C4-2B (cell line): ENCODE measurements at regions not wholly inside any gene's neighbourhood (a gene's known extent, or its start where the extent isn't known, plus 50 kb on each side); places are given as distances from the start of the nearest gene placed in this dataset.

Experiments used
- H3K27ac ChIP-seq: fragments of 450-650 bp; 2 replicates; pipeline ENCODE4 v1.5.1; 2017
- ZFX ChIP-seq: fragments of 450-650 bp; IDR thresholded peaks from 2 replicates; pipeline ENCODE4 v1.6.1; 2017
- TF ChIP-seq, protein P1 (sequence below): fragments of 450-650 bp; conservative IDR thresholded peaks from 2 replicates; pipeline ENCODE4 v1.5.1; 2017; ENCODE audit warnings: mild to moderate bottlenecking

DNA sequence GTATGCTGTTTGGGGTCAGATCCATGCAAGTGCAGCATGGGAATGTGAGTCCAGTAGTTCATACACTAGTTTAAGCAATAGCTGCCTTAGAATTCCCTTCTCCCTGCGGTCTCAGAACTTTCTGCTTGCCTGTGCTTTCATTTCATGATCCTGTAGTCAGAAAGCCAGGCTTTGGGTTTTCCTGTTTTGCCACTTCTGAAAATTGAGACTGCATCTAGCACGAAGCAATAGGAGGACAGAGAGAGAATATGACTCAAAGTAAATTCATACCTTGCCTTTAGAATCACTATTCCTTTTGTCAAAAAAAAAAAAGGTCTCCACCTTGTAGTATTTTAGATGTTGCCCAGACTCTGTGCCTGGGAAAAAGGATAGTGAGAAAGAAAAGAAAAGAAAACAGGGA is 161.2 kb upstream of the SNX7 start:
- no peak overlapping the region for H3K27ac ChIP-seq

DNA sequence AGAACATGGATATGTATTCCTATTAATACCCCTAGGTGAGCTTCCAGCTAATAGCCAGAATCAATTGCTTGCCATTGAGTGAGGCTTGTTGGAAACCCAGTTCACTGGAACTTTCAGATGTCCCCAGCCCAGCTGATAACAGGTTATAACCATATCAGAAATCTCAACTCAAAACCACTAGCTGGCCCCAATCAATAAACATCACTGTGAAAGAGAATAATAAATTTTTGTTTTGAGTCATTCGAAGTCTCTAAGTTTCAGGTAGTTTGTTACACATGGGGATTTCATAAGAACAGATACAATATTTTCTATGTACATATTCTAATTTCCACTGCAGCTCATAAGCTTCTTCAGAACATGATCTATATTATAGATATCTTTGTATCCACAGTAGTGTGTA is 162.9 kb upstream of the SNX7 start:
- no peak overlapping the region for H3K27ac ChIP-seq
- no peak for TF ChIP-seq ZFX
- TF ChIP-seq, protein P1, sequence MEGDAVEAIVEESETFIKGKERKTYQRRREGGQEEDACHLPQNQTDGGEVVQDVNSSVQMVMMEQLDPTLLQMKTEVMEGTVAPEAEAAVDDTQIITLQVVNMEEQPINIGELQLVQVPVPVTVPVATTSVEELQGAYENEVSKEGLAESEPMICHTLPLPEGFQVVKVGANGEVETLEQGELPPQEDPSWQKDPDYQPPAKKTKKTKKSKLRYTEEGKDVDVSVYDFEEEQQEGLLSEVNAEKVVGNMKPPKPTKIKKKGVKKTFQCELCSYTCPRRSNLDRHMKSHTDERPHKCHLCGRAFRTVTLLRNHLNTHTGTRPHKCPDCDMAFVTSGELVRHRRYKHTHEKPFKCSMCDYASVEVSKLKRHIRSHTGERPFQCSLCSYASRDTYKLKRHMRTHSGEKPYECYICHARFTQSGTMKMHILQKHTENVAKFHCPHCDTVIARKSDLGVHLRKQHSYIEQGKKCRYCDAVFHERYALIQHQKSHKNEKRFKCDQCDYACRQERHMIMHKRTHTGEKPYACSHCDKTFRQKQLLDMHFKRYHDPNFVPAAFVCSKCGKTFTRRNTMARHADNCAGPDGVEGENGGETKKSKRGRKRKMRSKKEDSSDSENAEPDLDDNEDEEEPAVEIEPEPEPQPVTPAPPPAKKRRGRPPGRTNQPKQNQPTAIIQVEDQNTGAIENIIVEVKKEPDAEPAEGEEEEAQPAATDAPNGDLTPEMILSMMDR = no peak

More for the DNA sequence above, 161.2 kb upstream of the SNX7 start:
- TF ChIP-seq, protein P1 = no peak
- TF ChIP-seq ZFX = no peak

DNA sequence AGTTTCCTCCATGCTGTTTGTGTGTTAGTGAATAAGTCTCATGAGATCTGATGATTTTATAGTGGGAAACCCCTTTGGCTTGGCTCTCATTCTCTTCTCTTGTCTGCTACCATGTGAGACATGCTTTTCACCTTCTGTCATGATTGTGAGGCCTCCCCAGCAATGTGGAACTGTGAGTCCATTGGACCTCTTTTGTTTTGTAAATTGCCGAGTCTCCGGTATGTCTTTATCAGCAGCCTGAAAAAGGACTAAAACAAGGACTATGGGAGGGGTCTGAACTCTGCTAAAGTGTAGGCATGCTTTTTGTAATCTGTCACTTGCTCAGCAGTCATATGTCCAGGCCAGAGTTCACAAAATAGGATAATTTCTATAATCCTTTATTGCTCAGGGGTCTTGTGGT is 164.0 kb upstream of the SNX7 start:
- TF ChIP-seq, protein P1 = no peak
- no peak for TF ChIP-seq ZFX
- no peak overlapping the region for H3K27ac ChIP-seq

DNA sequence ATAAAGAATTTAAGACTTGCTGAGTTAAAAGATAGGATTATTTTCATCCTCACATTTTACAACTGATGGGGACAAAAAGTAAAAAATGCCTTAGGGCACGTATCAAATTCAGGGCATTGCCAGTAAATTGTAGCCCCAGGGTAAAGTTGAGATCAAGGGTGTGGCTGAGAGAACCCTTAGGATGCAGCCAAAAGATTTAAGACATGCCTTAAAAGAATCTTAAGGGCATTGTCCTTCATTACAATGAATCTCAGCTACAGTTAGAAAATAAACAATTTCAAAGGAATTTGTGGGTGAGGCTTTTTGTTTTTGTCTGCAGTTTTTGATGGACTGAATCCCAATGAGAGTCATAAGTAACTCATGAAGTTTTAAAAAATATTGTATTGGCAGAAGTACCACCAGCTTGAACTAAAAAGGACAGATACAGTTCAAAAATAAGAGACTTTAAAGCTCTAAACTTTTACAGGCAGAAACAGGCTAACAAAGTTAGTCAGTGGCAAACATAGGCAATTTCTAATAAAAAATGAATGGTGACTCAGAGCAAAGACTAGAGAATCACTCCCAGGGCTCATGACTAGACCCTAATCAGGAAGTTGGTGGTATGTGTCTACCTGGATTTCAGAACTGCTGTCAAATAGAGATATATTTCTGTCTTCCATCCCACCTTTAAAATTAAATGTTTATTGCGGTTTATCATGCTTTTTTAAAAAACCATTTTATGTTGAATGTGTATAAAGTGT is 165.1 kb upstream of the SNX7 start:
- TF ChIP-seq, protein P1 = no peak
- no peak for TF ChIP-seq ZFX
- H3K27ac ChIP-seq = no peak overlapping the region

DNA sequence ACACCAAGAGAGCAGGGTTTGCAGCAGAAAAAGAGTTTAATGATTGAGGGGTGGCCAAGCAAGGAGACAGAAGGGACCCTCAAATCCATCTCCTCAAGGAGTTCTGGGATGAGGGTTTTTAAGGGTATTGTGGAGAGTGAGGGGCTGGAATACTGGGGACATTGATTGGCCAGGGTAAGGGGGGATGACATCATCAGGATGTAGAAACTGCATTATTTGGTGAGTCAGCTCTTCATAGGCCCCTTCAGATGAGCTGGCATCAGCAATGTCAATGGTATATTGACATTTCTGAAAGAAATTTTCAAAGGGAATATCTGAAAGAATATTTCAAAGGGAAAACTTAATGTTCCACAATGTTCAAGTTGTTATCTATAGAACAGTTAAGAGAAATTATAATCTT is 168.1 kb upstream of the SNX7 start:
- TF ChIP-seq ZFX = no peak
- TF ChIP-seq, protein P1 = no peak
- no peak overlapping the region for H3K27ac ChIP-seq

DNA sequence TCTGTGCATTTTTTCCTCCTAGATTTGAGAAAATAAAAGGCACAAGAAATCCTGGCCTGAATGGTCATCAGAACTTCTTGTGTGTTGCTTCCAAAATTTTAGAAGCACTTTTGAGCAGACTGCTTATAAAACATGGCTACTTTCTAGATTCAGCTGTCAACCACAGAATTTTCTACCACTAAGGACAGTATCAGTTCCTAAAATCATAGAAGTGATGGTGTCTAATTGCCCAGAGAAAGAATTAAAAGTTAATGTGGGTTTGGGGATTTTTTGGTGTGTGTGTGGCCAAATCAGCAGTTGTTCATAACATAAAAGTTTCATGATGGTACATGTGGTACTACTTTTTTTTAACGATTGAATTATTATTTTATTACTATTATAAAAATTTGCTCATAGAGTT is 171.4 kb upstream of the SNX7 start:
- no peak for TF ChIP-seq ZFX
- TF ChIP-seq, protein P1 = no peak
- no peak overlapping the region for H3K27ac ChIP-seq

DNA sequence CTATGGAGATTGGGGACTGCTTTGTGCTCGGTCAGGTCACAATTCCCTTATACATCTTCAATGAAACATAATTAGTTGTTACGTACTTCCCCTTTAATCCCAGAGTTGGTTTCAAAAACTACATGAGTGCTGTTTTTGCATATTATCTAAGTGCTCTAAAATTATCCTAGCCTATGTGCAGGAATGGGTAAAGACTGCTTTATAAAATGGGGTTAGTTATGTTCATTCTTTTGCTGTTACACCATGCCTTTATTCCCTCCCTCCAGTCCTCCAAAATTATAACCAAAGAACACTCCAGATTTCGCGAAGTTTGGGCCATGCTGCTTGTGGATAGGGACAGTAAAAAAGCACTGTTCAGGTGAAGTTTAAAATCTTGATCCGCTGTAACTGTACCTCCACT is 173.9 kb upstream of the SNX7 start:
- TF ChIP-seq ZFX = no peak
- no peak overlapping the region for H3K27ac ChIP-seq

DNA sequence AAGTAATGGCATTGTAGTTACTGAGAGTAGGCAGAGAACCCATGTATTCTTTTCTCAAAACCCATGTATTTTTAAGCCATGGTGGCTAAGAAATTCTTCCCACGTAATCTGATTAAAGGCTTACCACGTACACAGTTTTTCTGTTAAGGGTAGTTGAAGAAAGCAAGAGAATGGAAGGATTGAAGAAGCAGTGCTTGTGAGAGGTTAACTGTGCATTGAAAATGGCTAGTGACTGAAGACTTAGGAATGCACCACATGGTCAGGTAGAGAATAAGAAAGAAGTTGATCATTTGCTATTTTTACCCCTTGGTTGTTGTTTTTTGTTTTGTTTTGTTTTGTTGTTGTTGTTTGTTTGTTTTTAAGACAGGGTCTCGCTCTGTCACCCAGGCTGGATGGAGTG is 178.9 kb upstream of the SNX7 start:
- TF ChIP-seq, protein P1 = no peak
- TF ChIP-seq ZFX = no peak

More for the DNA sequence above, 178.9 kb upstream of the SNX7 start:
- no peak overlapping the region for H3K27ac ChIP-seq
